Activated naive CD4-positive, alpha-beta T cell treated with anti-CD3 and anti-CD28 coated beads, Interleukin-2, amount 50 U/mL, for 72 hours (primary cell): ENCODE measurements at regions not wholly inside any gene's neighbourhood (a gene's known extent, or its start where the extent isn't known, plus 50 kb on each side); places are given as distances from the start of the nearest gene placed in this dataset.
"Not testable (repeated sequence)": the region's sequence is repeated elsewhere in the genome, so short reads cannot be mapped to it uniquely, and the experiment has no call there.

Experiments
- ATAC-seq, 2 donors: fragments of 150-1000 bp; cut with Tn5 transposase; 2 replicates each; pipeline ENCODE4 v1.10.0; 2021; ENCODE audit warnings: mild to moderate bottlenecking in 2 of 2, moderate library complexity in 2 of 2
- DNase-seq, 2 donors: peaks; one replicate each; pipeline ENCODE4 v3.0.0; 2021 to 2022; ENCODE audit warnings: low spot score in 2 of 2
- H3K27ac Mint-ChIP-seq, 2 donors: one replicate each; pipeline ENCODE4 v1.8.0; 2022; ENCODE audit warnings: mild to moderate bottlenecking in 2 of 2, mixed read lengths in 2 of 2
- H3K36me3 Mint-ChIP-seq, 2 donors: one replicate each; pipeline ENCODE4 v1.8.0; 2022; ENCODE audit warnings: mixed read lengths in 2 of 2
- H3K9me3 Mint-ChIP-seq, 2 donors: one replicate each; pipeline ENCODE4 v1.8.0; 2022; ENCODE audit warnings: mixed read lengths in 2 of 2

GRCh38 chr11:81286550-81286949 is 1447.1 kb downstream of the FAM181B start:
- Mint-ChIP-seq H3K27ac (no peak overlapping the region), H3K9me3 (peaks cover 18 to 19% of the 10 kb centered on the region in 2 donors), H3K36me3 (peaks cover 0 to 4% of the 10 kb centered on the region in 2 donors)
- ATAC-seq (no peak), DNase-seq (no peak)

DNA sequence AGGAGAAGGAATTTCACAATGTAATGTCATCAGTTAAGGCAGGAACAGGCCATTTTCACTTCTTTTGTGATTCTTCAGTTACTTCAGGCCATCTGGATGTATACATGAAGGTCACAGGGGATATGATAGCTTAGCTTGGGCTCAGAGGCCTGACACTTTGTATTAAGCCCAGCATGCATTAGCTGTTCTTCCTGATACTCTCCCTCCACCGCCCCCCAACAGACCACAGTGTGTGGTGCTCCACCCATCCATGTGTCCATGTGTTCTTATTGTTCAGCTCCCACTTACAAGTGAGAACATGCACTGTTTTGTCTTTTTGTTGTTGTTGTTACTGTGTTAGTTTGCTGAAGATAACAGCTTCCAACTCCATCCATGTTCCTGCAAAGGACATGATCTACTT is 1453.4 kb downstream of the FAM181B start:
- peaks cover 12 to 18% of the 10 kb centered on the region in 2 donors for H3K9me3 Mint-ChIP-seq
- ATAC-seq, DNase-seq, H3K27ac Mint-ChIP-seq, H3K36me3 Mint-ChIP-seq: not testable (repeated sequence)

DNA sequence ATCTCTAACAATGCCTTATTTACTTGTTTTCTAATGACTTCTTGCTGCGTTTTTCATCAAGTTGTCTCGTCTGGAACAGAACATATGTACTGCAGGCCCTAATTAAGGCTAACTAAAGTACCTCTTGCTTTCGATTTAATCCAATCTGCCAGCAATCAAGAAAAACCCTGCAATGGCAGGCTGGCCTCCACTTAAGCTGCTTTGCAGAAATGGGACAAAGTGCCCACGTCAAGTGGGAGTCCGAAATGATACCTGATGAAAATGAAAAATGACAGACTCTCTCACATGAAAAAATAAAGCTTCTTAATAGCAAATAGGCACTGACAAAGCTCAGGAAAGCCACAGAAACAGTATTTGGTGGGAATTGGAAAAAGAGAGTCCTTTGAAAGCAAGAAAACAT is 1454.7 kb downstream of the FAM181B start:
- ATAC-seq (no peak), DNase-seq (no peak)
- Mint-ChIP-seq H3K9me3 (peaks cover 11 to 21% of the 10 kb centered on the region in 2 donors), H3K36me3 (no peaks in the 10 kb centered on the region), H3K27ac (no peak overlapping the region)

DNA sequence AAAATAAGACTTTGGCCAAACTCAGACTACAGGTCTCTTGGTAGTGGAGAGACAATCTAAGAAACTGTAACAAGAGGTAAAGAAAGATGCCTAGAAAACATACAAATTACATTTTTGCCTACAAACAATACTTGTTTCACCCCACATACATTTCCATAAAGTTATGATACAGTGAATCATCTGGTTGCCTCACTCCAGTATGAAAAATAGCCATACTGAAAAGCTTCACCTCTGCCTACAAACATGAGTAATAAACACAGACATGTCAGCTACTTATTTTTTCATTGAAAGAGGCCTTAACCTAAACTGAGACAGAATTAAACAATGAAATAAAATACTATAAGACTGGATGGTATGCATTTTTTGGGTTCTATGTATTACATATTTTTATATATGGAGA is 1463.0 kb downstream of the FAM181B start:
- no peak for DNase-seq
- peaks cover 5 to 10% of the 10 kb centered on the region in 2 donors for H3K9me3 Mint-ChIP-seq
- ATAC-seq = no peak
- no peak overlapping the region for H3K27ac Mint-ChIP-seq
- H3K36me3 Mint-ChIP-seq = no peaks in the 10 kb centered on the region

DNA sequence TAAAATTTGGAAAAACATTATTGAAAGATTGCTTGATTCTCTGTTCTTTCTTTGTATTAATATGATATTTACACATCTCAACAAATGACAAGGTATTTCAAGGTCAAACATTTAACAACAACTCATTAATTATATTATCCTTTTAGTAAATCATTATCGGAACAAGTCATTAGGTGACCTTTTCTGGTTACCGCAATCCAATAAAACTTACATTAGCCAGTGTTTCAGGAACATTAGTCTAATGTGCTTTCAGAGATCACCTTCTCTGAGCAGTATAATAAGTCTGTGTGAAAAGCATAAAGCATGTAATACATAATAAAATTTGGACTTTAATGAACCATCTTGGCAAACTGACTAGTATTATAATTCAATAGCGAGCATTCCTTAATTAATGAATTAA is 1466.4 kb downstream of the FAM181B start:
- Mint-ChIP-seq H3K27ac (no peak overlapping the region), H3K9me3 (peaks cover 7 to 9% of the 10 kb centered on the region in 2 donors), H3K36me3 (no peaks in the 10 kb centered on the region)
- DNase-seq (no peak), ATAC-seq (no peak)

GRCh38 chr11:81259471-81259870 is 1474.2 kb downstream of the FAM181B start:
- no peaks in the 10 kb centered on the region for H3K36me3 Mint-ChIP-seq
- no peak for DNase-seq
- H3K9me3 Mint-ChIP-seq = peaks cover 4% of the 10 kb centered on the region in 2 donors
- no peak for ATAC-seq
- no peak overlapping the region for H3K27ac Mint-ChIP-seq

GRCh38 chr11:81255895-81256294 is 1477.8 kb downstream of the FAM181B start:
- ATAC-seq (no peak), DNase-seq (no peak)
- Mint-ChIP-seq H3K9me3 (peaks cover 0 to 4% of the 10 kb centered on the region in 2 donors), H3K36me3 (no peaks in the 10 kb centered on the region), H3K27ac (no peak overlapping the region)

DNA sequence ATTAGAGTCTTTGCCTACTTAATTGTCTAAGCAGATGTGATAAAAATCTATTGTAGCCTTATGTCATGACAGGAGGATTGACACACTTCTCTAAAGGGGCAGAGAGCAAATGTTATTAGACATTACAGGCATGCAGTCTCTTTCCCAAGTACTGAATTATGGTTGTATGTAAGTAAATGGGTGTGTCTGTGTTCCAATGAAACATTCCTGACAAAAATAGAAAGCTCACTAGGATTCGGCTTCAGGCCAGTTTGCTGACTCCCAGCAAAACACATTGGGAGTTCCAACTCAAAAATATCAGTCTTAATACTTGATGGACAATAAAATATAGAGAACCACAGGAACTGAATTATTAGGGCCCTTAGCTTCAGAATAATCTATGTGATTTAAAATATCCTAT is 1480.4 kb downstream of the FAM181B start:
- Mint-ChIP-seq H3K36me3 (no peaks in the 10 kb centered on the region), H3K9me3 (peaks cover under 1 to 4% of the 10 kb centered on the region in 2 donors), H3K27ac (no peak overlapping the region)
- no peak for ATAC-seq
- DNase-seq = no peak

- Mint-ChIP-seq H3K27ac (no peak overlapping the region), H3K9me3 (peaks cover 6 to 17% of the 10 kb centered on the region in 2 donors), H3K36me3 (no peaks in the 10 kb centered on the region)
- DNase-seq (no peak), ATAC-seq (no peak)
Measured at GRCh38 chr11:81246941-81247340, 1486.7 kb downstream of the FAM181B start.

GRCh38 chr11:81245791-81246190 is 1487.9 kb downstream of the FAM181B start:
- ATAC-seq (no peak), DNase-seq (no peak)
- H3K36me3 Mint-ChIP-seq = no peaks in the 10 kb centered on the region
- H3K27ac Mint-ChIP-seq = no peak overlapping the region
- H3K9me3 Mint-ChIP-seq = peaks cover 6 to 17% of the 10 kb centered on the region in 2 donors

GRCh38 chr11:81241672-81242275 is 1491.9 kb downstream of the FAM181B start:
- Mint-ChIP-seq H3K27ac (no peak overlapping the region), H3K36me3 (no peaks in the 10 kb centered on the region), H3K9me3 (peaks cover 5 to 6% of the 10 kb centered on the region in 2 donors)
- ATAC-seq (no peak), DNase-seq (no peak)

DNA sequence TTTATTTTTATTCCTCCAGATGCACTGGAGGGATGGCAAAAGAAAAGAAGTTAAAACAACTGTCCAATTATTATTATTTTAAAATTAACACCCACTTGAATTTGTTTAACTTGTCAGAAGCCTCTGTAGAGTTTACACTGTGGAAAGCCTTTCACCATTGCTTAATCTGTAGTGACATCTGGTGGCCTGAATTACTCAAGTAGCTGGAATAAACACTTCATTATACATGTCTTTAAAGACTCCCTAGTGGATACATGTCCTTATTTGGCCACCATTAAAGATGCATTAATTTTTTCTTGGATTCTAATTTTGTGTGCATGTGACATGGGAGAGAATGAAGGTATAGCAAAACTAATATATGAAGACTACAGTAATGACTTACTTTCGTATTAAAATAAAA is 1496.5 kb downstream of the FAM181B start:
- no peak for DNase-seq
- no peak for ATAC-seq
- H3K27ac Mint-ChIP-seq = no peak overlapping the region
- peaks cover 3 to 5% of the 10 kb centered on the region in 2 donors for H3K9me3 Mint-ChIP-seq
- H3K36me3 Mint-ChIP-seq = no peaks in the 10 kb centered on the region

DNA sequence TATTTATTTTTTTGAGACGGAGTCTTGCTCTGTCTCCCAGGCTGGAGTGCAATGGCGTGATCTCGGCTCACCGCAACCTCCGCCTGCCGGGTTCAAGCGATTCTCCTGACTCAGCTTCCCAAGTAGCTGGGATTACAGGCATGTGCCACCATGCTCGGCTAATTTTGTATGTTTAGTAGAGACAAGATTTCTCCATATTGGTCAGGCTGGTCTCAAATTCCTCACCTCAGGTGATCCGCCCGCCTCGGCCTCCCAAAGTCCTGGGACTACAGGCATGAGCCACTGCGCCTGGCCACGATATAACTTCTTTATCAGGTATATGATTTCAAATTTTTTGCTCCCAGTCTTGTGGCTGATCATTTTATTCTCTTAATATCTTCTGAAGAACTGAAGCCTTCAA is 1506.3 kb downstream of the FAM181B start:
- not testable (repeated sequence) for H3K27ac Mint-ChIP-seq, H3K36me3 Mint-ChIP-seq, H3K9me3 Mint-ChIP-seq, DNase-seq, ATAC-seq

DNA sequence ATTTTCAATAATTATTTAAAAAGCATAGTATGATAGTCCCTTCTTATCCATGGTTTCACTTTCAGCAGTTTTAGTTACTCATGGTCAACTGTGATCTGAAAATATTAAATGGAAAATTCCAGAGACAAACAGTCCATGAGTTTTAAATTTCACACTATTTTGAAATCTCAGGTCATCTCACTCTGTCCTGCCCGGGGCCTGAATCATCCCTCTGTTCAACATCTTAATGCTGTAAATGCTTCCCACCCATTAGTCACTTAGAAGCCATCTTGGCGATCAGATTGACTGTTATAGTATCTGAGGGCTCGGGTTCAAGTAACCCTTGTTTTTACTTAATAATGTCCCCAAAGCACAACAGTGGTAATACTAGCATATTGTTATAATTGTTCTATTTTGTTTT is 1509.3 kb downstream of the FAM181B start:
- H3K36me3 Mint-ChIP-seq = no peaks in the 10 kb centered on the region
- H3K9me3 Mint-ChIP-seq = no peaks in the 10 kb centered on the region
- no peak for ATAC-seq
- H3K27ac Mint-ChIP-seq = no peak overlapping the region
- no peak for DNase-seq

DNA sequence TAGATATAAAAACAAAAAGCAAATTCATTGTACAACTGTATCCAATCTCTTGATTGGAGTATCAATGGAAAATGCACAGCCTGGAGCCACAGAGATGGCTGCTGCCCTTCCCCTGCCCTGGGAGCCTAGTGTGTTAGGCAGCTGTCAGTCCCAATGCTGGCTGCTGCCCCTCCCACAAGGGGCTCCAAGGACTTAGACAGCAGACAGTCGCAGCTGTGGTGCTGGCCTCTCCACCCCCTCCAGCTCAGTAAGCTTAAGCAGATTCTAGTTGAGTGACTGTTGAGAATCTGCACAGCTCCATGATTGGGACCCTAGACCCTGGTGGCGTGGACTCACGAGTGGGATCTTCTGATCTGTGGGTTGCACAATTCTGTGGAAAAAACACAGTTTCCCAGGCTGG is 1511.2 kb downstream of the FAM181B start:
- no peak for ATAC-seq
- H3K36me3 Mint-ChIP-seq = no peaks in the 10 kb centered on the region
- no peak for DNase-seq
- H3K27ac Mint-ChIP-seq = no peak overlapping the region
- H3K9me3 Mint-ChIP-seq = no peaks in the 10 kb centered on the region

DNA sequence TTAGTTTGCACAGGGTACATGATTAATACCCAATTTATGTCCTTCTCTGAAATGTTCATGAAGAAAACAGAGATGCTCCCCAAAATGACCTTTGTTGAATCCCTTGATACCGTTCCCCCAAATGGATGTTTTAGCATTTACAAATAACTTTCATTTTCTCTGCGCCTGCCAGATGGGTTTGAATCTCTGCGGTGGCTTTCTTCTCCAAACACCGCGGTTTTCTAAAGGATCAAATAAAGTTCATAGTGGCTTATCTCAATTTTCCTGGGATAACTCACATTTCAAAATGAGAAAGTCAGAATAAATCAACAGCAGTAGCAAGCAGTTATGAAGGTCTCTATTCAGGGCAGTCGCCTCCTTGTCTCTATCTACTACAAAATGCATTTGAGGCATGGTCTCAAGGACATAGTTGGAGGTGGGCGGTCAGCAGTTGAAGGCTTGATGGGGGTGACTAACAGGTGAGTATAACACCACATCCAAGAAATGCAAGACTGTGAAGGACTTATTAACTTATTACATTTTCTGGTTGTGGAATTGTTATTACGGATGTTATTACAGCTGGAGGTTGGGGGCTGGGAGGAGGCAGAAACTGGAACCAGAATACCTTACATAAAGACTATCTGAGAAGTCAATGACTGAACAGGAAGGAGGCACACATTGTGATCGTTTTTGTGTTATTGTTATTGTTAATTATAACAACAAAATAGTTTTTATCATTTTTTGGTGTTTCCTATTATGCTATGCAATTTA is 1513.3 kb downstream of the FAM181B start:
- Mint-ChIP-seq H3K9me3 (no peaks in the 10 kb centered on the region), H3K27ac (no peak overlapping the region), H3K36me3 (no peaks in the 10 kb centered on the region)
- DNase-seq (no peak), ATAC-seq (no peak)

GRCh38 chr11:81219661-81220060 is 1514.0 kb downstream of the FAM181B start:
- H3K27ac Mint-ChIP-seq = no peak overlapping the region
- peaks cover 4% of the 10 kb centered on the region in 2 donors for H3K9me3 Mint-ChIP-seq
- DNase-seq (no peak), ATAC-seq (no peak)
- peaks cover 2 to 3% of the 10 kb centered on the region in 2 donors for H3K36me3 Mint-ChIP-seq

DNA sequence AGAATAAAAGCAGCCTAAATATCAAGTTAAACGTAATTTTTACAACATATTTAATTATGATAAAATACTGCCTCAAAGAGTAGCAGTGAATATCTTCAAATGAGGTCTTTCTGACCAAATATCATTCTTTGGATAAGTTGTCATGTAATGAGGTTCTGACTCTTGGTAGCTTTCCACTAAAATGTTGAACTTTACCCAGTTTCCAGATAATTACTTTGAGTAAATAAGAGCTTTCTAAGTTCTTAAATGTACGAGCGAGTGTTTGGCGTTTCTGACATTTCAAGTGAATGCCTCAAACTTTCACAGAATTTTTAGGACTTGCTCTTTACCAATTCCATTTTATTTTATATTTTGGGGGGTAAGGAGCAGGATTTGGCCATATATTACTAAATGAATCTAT is 1515.2 kb downstream of the FAM181B start:
- peaks cover 7% of the 10 kb centered on the region in 2 donors for H3K9me3 Mint-ChIP-seq
- DNase-seq = no peak
- peaks cover 5 to 7% of the 10 kb centered on the region in 2 donors for H3K36me3 Mint-ChIP-seq
- ATAC-seq = no peak
- no peak overlapping the region for H3K27ac Mint-ChIP-seq
